Mammary epithelial cell (primary cell): ENCODE measurements at regions not wholly inside any gene's neighbourhood (a gene's known extent, or its start where the extent isn't known, plus 50 kb on each side); places are given as distances from the start of the nearest gene placed in this dataset.

ENCODE experiments used
- CTCF ChIP-seq, 2 donors: IDR thresholded peaks in 1 of 2; conservative IDR thresholded peaks in 1 of 2; 2 replicates each; pipeline ENCODE4 v1.5.1; 2011 to 2012; ENCODE audit warnings: inconsistent platforms in 2 of 2, low read length in 2 of 2, mild to moderate bottlenecking in 2 of 2, control low read depth in 1 of 2, low read depth in 1 of 2; ENCODE audit not compliant: insufficient read depth in 1 of 2; ENCODE audit errors: extremely low read depth in 1 of 2
- EZH2 ChIP-seq: IDR thresholded peaks from 2 replicates; pipeline ENCODE4 v1.6.1; 2012; ENCODE audit warnings: low read length, inconsistent platforms, borderline replicate concordance

GRCh38 chr5:120159155-120159554 lies 304.9 kb upstream of the PRR16 start:
- TF ChIP-seq CTCF (conservative IDR thresholded peaks at IDR 0.05 in 1 of 2, IDR thresholded peaks at IDR 0.05 in 1 of 2; ENCODE audit: extremely low read depth in 1 of 2, insufficient read depth in 1 of 2, low read depth in 1 of 2, low read length in 2 of 2) (no peak), EZH2 (no peak)
